GM18507 (cell line): ENCODE measurements at regions not wholly inside any gene's neighbourhood (a gene's known extent, or its start where the extent isn't known, plus 50 kb on each side); places are given as distances from the start of the nearest gene placed in this dataset.

Experiments used
- DNase-seq: peaks from one replicate; pipeline ENCODE4 v3.0.0; 2011; ENCODE audit warnings: low read depth; ENCODE audit not compliant: insufficient read length; ENCODE audit errors: extremely low spot score
- FAIRE-seq: peaks from 2 replicates; lab custom pipeline; 2011; peaks lifted over from hg19 to GRCh38; lab: Jason Lieb, UNC

DNA sequence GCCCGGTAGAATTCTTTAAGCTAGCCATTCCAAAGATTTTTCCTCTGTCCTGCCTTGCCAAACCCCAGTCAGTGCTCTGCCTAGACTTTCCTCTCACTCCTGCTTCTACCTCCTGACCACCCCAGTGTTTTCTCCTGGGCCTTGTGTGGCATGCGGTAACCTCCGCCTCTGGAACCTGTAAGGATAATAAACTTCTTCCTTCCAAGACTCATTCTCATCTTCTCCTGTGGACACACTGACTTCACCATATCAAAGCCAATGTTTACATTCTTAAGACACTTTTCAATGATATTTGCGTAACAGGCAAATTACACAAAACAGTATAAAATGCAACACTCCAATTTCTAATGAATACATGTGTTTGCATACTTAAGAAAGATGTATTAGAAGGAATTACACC lies 354.6 kb downstream of the RNF144B start:
- no peak for FAIRE-seq

DNA sequence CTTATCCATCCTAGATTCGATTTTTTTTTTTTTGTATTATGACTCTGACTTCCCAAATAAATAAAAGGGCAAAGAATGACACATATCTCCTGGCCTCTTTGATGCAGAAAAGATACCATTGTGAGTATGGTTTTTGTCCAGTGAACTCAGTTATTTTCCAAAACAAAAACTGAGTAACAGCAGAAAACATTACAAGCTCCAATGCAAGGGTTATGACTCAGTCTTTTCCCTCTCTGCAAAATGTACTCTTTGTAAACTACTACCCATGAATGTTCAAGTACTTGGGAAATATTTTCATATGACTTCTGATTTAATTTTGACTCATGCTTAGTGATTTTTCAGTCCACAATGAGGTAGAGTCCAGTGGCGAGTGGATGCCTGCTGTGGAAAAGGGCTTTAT lies 355.3 kb downstream of the RNF144B start:
- no peak for DNase-seq
- no peak for FAIRE-seq

More for the DNA sequence above, 354.6 kb downstream of the RNF144B start:
- no peak for DNase-seq

DNA sequence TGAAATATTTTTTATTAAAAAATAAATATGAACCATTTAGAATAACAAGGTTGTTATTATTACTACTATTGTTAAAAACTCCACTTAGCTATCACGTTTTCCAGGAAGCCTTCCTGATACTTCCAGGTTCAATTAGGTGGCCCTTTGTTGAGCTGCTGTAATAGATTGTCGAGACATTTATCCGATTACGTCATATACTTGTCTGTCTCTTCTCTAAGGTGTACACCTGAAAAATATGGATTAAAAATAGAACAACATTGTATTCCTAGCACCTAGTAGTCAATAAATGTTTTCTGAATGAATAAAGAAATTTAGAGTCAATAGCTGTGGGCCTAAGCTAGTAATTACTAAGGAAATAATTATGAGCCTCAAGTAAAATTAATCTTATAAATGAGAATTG lies 359.6 kb downstream of the RNF144B start:
- no peak for DNase-seq
- FAIRE-seq = no peak

DNA sequence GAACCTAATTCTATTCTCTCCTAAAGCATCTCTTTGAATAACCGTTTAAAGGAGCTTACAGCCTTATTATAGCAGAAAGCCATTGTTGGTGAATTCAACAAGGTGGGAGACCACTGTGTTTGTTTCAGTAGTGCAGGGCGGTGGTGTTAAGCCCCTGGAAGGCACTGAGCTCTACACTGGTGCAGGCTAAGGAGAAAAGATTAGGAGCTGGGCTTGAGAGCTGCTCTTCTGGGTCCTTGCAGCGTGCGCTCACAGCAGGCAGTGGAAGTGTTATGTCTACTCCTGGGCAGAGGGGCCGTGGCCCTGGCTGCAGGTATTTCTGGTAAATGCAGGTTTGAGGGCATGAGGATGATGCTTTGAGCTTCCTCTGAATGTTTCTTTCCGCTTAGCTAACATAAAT lies 361.2 kb downstream of the RNF144B start:
- DNase-seq = no peak
- no peak for FAIRE-seq

DNA sequence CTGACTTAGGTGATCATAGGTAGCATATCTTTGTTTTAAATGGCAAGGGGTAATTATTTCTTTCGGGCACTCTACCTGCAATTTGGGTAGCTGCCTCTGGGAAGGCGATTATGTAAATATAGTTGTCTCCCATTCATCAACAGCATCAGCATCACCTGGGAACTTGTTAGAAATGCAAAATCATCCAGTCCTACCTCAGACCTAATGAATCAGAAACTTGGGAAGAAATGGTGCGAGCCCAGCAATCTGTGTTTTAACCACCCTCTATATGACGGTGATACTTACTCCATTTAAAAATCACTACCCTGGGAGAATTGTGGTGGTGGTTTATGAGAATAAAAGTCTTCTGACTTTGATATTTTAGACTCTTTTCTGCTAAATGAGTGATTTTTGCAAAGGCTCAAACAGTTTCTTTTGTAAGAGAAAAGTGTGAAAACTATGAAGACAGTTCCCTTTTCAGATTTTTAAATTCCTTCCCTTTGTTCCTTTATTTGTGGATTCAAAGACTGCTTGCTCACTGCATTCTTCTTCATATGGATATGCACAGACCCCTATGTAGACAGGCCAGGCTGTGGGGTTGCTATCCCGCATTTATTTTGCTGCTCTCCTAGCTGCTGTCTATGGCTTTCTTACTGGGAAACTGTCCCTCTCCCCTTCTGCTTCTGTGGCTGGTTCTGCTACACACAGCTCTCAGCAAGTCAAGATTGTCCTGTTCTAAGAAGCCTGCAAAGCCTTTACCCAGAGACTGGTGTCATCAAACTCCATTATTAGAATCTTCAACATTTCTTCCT lies 365.3 kb downstream of the RNF144B start:
- FAIRE-seq (no peak), DNase-seq (no peak)

DNA sequence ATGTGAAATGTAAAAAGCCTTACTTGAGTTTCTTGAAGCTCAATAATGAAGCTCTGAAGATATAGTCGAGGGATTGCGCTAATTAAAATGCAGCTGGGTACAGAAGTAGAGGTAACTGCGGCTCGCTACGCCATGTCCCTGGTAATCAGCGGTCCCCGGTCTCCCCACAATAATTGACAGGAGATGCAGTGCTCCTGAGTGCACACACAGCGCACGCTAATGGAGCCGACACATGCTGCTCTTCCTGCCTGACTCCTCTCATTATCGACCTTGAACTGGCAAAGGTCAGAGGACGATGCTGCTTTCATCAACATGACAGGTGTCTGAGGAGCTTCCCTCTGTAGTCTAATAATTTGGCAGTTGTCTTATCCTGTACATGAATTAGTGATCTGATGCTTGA lies 365.9 kb downstream of the RNF144B start:
- DNase-seq = no peak

DNA sequence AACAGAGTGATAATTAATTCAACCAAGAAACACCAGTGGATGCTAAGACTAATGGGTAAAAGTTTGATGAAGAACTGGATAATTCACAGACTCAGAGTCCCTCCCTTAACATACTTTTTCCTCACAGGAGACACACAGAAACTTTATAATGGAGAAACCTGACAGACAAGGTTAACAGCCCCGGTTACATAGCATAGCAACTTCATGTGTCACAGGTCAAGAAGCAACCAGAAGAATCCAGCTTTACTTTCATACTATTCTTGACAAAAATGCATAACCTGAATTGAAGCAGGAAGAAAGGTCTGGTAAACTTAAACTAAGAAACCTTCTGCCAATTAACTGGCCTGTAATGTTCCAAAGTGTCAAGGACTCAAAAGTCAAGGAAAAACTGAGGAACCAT lies 375.9 kb downstream of the RNF144B start:
- no peak for DNase-seq

More for the DNA sequence above, 365.9 kb downstream of the RNF144B start:
- no peak for FAIRE-seq

DNA sequence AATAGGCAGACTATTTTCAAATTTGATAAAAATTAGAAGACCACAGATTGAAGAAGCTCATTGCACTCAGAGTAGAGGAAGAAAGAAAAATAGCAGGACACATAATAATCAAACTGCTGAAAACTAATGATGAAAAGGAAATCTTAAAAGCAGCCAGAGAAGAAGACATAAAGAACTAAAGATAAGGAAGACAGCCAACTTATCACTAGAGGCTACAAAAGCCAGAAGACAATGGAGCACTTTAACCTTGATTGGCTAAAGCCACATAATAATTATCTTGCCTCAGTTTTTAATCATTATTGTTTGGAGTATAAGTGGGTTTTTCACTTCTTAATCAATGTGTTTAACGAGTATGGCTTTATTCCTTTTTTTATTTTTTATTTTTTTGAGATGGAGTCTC lies 397.6 kb downstream of the RNF144B start:
- FAIRE-seq (no peak), DNase-seq (no peak)

More for the DNA sequence above, 375.9 kb downstream of the RNF144B start:
- no peak for FAIRE-seq

DNA sequence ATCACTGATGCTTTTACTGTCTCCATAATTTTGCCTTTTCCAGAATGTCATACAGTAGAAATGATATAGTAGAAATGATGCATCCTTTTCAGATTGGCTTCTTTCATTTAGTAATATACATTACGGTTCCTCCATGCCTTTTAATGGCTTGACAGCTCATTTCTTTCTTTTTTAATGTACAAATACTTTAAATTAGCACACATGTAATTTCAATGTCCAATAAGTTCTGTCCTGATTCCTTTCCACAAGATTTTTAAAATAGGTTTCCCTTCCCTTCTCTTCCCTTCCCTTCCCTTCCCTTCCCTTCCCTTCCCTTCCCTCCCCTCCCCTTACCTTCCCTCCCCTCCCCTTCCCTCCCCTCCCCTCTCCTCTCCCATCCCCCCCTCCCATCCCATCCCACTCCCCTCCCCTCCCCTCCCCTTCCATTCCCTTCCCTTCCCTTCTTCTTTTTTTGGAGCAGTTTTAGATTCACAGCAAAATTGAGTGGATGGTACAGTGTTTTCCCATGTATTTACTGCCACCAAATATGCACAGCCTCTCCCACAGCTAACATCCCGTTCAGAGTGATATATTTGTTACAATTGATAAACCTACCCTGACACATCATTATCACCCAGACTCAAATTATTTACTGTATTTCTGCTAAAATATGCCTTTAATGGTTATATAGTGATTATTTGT lies 398.8 kb downstream of the RNF144B start:
- DNase-seq (no peak), FAIRE-seq (no peak)

DNA sequence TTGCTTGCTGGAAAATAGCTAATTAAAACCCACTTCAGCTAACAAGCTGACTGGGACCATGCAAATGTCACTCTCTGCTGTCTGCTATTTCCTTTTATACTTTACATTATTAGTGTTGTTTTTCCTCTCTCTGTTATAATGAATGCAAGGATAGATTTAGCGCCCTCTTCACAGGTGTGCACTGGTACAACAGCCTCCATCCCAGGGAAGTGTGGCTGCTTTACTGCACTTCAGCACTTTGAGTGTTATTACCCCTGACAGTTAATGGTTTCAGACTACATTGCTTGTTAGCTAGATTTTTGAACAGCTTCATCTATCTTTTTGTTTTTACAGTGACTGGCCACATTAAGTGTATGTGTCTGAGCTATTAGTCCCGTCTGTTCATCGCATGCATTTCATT lies 405.7 kb downstream of the RNF144B start:
- FAIRE-seq = no peak
- DNase-seq = no peak

DNA sequence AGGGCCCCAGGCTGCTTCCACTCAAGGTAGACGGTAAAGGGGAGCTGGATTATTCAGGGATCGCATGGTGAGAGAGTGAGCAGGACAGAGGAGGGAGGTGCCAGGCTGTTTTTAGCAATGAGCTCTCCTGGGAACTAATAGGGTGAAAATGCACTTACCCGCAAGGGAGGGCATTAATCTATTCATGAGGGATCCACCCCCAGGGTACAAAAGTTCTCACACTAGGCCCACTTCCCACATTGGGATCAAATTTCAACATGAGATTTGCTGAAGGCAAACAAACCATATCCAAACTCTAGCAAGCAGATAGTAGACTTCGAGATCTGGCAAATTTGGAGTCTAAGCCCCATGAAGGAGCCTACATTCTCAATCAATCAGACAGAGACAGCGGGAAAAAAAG lies 408.6 kb downstream of the RNF144B start:
- FAIRE-seq (no peak), DNase-seq (no peak)

DNA sequence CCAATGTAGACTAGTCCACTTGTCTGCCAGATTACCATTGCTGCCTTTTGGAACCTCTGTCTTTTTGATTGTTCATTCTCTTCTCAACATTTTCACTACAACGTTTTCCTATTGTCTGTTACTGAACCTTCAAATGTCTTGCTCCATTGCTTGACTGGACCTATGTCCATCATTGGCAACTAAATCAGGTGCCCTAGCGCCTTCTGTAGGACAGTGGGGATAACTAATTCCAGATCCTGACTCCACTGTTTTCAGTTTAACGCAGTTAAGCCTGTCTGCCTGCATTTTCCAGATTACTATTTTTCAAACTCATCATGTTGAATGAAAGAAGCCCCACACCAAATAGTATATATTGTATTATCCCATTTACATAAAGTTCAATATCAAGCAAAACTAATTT lies 433.6 kb downstream of the RNF144B start:
- FAIRE-seq (no peak), DNase-seq (no peak)

DNA sequence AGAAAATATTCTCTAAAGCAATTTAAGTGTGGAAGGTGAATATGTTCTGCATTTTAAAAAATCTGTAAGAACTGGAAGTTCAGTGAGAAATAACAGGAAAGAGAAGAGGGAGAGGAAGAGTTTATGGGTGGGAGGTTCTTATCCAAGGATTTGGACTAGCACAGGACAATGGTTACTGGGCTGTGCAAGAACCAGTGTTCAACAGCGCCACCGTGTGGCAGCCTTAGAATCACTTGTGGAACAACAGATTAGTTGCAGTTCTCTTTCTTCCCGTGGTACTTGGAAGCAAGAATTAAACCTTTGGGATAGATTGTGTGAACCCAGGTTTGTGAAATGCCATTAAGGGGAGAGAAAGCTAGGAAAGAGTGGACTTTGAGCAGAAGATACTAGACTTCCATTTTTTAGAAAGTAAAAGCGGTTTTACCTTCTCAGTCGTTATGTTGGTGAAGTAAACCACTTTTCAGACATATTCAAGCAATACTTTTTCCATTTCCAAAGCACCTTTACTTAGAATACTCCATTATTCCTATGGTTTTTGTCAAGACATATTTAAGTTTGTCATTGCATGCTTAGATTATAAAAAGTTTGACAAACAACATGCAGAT lies 436.7 kb downstream of the RNF144B start:
- no peak for FAIRE-seq
- no peak for DNase-seq

DNA sequence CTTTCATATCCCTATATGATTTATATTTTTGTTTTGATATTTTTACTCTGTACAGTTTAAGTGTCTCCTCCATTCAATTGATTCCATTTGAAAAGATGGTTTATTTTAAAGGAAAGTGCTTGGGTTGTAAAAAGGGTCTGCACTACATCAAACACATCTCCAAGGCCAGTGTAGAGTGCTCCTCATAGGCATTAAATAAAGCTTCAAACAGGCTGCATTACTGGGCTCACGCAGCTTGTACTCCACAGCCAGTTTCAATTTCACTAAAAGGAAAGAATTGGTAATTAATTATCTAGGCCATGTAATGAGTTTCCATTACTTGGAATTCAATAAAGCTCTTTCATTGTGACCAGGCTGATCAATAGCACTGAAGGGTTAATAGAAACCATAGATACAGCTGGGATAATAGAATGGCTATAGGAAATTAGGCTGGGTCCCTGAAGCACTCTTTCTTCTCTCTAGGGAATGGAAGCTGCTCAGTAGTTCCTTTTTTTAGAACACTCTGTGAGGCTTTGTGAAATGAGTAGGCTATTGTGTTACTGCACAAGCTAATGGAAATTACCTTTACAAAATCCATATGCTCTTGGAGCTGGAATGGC lies 442.2 kb downstream of the RNF144B start:
- no peak for FAIRE-seq
- DNase-seq = no peak

DNA sequence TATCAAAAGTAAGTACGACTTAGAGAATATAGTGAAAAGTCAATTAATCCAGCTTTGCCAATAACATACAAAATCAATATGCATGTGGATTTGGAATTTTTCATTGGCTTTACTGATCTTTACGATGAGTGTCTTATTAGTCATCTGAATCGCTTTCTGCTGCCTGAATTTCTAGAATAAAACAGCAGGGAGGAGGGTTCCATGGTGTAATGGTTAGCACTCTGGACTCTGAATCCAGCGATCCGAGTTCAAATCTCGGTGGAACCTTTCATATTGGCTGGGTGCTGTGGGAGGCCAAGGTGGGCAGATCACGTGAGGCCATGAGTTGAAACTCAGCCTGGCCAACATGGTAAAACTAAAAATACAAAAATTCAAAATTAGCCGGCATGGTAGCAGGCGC lies 448.8 kb downstream of the RNF144B start:
- FAIRE-seq = no peak

DNA sequence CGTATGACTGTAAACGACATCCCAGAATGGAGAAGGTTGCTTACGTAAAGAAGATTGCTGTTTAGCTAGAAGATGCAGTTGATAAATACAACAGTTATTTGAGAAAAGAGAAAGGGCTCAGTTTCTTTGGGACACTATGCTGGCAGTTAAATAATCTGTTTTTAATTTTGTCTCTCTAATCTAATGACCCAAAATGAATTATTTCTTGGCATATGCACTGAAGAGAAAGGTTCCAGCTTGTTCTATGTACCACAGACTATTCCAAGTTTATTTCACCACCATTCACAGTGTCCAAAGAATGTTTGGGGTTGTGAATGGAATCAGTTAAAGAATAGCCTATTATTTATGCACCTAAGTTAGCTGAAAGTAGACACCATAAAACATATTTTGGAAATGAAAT lies 449.9 kb downstream of the RNF144B start:
- DNase-seq (no peak), FAIRE-seq (no peak)

More for the DNA sequence above, 448.8 kb downstream of the RNF144B start:
- no peak for DNase-seq

DNA sequence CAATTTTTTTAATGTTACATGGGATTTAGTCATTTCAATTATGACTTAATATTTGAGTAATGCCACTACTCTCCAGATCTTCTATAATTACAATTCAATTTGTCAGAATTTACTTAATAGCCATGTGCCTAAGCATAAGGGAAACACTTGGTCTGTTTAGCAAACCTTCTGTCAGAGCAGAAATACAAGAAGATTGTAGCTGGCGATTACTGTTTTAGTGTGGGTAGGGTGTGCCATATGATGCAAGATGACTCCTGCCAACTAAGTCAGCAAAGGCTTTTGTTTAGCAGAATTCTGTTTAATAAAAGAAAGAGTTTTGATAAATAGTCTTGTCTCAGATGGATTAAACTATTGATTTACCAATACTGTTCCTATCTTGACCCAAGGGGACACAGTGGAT lies 455.4 kb downstream of the RNF144B start:
- DNase-seq = no peak
- no peak for FAIRE-seq

DNA sequence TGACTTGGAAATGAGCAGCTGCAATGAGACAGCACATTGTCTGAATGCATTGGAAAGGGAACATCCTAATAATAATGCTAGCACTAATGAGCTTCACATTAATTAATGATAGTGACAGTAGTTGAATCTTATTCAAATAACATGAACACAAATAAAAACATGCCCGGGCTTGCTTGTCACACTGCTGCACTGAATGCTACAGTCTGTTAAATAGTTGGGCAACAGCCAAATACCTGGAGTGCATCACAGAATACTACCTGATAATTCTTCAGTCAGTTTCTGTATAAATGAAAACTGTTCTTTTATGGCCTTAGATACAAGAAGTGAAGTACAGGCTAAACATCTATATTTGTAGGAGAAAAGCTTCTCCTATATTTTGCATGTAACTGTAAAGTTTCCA lies 458.7 kb downstream of the RNF144B start:
- no peak for DNase-seq
- FAIRE-seq = no peak

DNA sequence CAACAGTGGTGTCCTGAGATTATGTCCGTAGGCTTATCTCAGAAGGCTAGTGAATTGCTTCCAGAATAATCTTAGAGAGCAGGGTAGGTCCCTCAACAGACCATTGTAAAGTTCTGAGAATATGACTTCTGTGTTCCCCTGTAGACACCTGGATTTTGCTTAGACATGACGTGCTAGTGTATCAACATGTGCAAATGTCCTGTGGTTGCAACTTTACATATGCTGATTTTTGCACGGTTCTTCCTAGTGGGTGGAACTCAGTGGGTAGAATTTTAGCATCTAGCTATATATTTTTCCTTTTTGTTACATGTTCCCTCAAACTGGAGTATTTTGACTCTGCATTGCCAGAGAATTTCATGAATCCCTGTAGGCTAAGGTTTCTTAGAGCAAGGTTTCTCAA lies 459.2 kb downstream of the RNF144B start:
- DNase-seq = no peak
- FAIRE-seq = no peak

DNA sequence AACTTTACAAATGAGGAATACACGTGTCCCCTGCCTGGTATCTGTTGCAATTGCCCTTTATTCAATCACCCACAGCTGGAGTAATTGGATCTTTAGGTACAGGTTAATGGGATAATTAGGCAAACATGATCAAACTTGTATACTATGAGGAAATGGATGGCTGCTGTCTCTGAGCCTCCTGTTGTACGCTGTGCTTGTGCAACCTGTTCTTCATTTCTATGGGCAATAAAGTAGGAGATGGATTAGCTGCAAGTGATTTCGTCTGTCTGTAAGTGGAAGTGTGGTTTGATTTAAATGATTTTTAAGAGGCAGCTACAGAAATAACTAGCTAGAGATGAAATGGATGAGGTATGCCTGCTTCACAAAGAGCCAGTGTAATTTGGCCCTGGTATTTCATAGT lies 474.1 kb downstream of the RNF144B start:
- FAIRE-seq (no peak), DNase-seq (no peak)
